ENCODE measurements at regions not wholly inside any gene's neighbourhood (a gene's known extent, or its start where the extent isn't known, plus 50 kb on each side); places are given as distances from the start of the nearest gene placed in this dataset.

- no peak for DNase-seq (ENCODE audit: low spot score)
Observed at GRCh38 chr12:130017591-130018449, 114.0 kb upstream of the TMEM132D start.

- DNase-seq (ENCODE audit: low spot score) = no peak
Observed at GRCh38 chr12:130018614-130019013, 114.8 kb upstream of the TMEM132D start.

- DNase-seq (ENCODE audit: low spot score) = peak; percentile 50
Observed at GRCh38 chr12:130026608-130027176, 122.9 kb upstream of the TMEM132D start.

- no peak for DNase-seq (ENCODE audit: low spot score)
Observed at GRCh38 chr12:130027798-130028197, 124.0 kb upstream of the TMEM132D start.

- DNase-seq (ENCODE audit: low spot score) = no peak
Observed at GRCh38 chr12:130029151-130029550, 125.3 kb upstream of the TMEM132D start.

GRCh38 chr12:130031041-130031440 lies 127.2 kb upstream of the TMEM132D start:
- no peak for DNase-seq (ENCODE audit: low spot score)

- DNase-seq (ENCODE audit: low spot score) = peak; percentile 76
Observed at GRCh38 chr12:130031571-130032189, 127.9 kb upstream of the TMEM132D start.

GRCh38 chr12:130041983-130042812 lies 120.1 kb upstream of the FZD10 start:
- DNase-seq (ENCODE audit: low spot score) = peak; percentile 77

GRCh38 chr12:130043685-130044406 lies 118.4 kb upstream of the FZD10 start:
- DNase-seq (ENCODE audit: low spot score) = no peak

- no peak for DNase-seq (ENCODE audit: low spot score)
Observed at GRCh38 chr12:130044991-130045621, 117.2 kb upstream of the FZD10 start.

GRCh38 chr12:130049666-130050065 lies 112.6 kb upstream of the FZD10 start:
- DNase-seq (ENCODE audit: low spot score) = no peak

- DNase-seq (ENCODE audit: low spot score) = no peak
Observed at GRCh38 chr12:130051900-130052299, 110.4 kb upstream of the FZD10 start.

- no peak for DNase-seq (ENCODE audit: low spot score)
Observed at GRCh38 chr12:130053651-130054069, 108.6 kb upstream of the FZD10 start.

- no peak for DNase-seq (ENCODE audit: low spot score)
Observed at GRCh38 chr12:130054803-130055202, 107.5 kb upstream of the FZD10 start.

- DNase-seq (ENCODE audit: low spot score) = no peak
Observed at GRCh38 chr12:130058926-130059472, 103.3 kb upstream of the FZD10 start.

- DNase-seq (ENCODE audit: low spot score) = no peak
Observed at GRCh38 chr12:130063866-130064265, 98.4 kb upstream of the FZD10 start.

GRCh38 chr12:130064999-130065398 lies 97.3 kb upstream of the FZD10 start:
- no peak for DNase-seq (ENCODE audit: low spot score)

GRCh38 chr12:130066742-130067141 lies 95.5 kb upstream of the FZD10 start:
- DNase-seq (ENCODE audit: low spot score) = no peak

GRCh38 chr12:130068741-130069140 lies 93.5 kb upstream of the FZD10 start:
- DNase-seq (ENCODE audit: low spot score) = no peak

GRCh38 chr12:130070126-130070611 lies 92.1 kb upstream of the FZD10 start:
- no peak for DNase-seq (ENCODE audit: low spot score)

- no peak for DNase-seq (ENCODE audit: low spot score)
Observed at GRCh38 chr12:130073721-130074120, 88.5 kb upstream of the FZD10 start.
